ENCODE measurements at regions not wholly inside any gene's neighbourhood (a gene's known extent, or its start where the extent isn't known, plus 50 kb on each side); places are given as distances from the start of the nearest gene placed in this dataset.

GRCh38 chr7:131904760-131905327, 348.4 kb upstream of the PODXL start:
- Histone ChIP-seq H4K20me1 (ENCODE audit: insufficient read depth, low read length) (no peaks in the 10 kb centered on the region), H3K9me3 (ENCODE audit: insufficient read depth, low read depth, low read length) (peaks cover 3% of the 10 kb centered on the region), H3K9ac (ENCODE audit: low read length) (no peak overlapping the region), H3K4me1 (ENCODE audit: insufficient read depth, low read length) (no peaks in the 10 kb centered on the region), H3K4me2 (ENCODE audit: low read length) (no peak overlapping the region), H3K27ac (ENCODE audit: low read depth, low read length) (no peak overlapping the region), H3K4me3 (ENCODE audit: insufficient read depth, low read depth, low read length) (no peak overlapping the region), H3K36me3 (ENCODE audit: insufficient read depth, low read length) (no peaks in the 10 kb centered on the region), H2AFZ (ENCODE audit: low read depth, low read length) (no peak overlapping the region), H3K79me2 (ENCODE audit: insufficient read depth, low read length) (no peaks in the 10 kb centered on the region), H3K27me3 (ENCODE audit: insufficient read depth, low read length) (peaks cover 5% of the 10 kb centered on the region)
- H3K4me3 Mint-ChIP-seq (ENCODE audit: unreplicated experiment): no peak overlapping the region
- H3K27me3 Mint-ChIP-seq (ENCODE audit: low read depth, unreplicated experiment): peaks cover 55% of the 10 kb centered on the region
- TF ChIP-seq CTCF (IDR thresholded peaks at IDR 0.05; ENCODE audit: insufficient read depth, low read depth, low read length) (no peak), EZH2 (IDR thresholded peaks at IDR 0.05; ENCODE audit: insufficient read depth, low read length) (no peak)
- H3K36me3 Mint-ChIP-seq (ENCODE audit: low read depth, unreplicated experiment): peaks cover 4% of the 10 kb centered on the region
- FAIRE-seq (no peak), DNase-seq (ENCODE audit: low read depth) (no peak)
- no peak overlapping the region for H3K27ac Mint-ChIP-seq (ENCODE audit: unreplicated experiment)
- H3K4me1 Mint-ChIP-seq (ENCODE audit: low read depth, unreplicated experiment): no peaks in the 10 kb centered on the region
- peaks cover 10% of the 10 kb centered on the region for H3K9me3 Mint-ChIP-seq (ENCODE audit: unreplicated experiment)

- Histone ChIP-seq H3K9ac (ENCODE audit: low read length) (no peak overlapping the region), H2AFZ (ENCODE audit: low read depth, low read length) (no peak overlapping the region), H3K27me3 (ENCODE audit: insufficient read depth, low read length) (peaks cover 2% of the 10 kb centered on the region), H3K79me2 (ENCODE audit: insufficient read depth, low read length) (no peaks in the 10 kb centered on the region), H3K36me3 (ENCODE audit: insufficient read depth, low read length) (no peaks in the 10 kb centered on the region), H3K9me3 (ENCODE audit: insufficient read depth, low read depth, low read length) (peaks cover 3% of the 10 kb centered on the region), H4K20me1 (ENCODE audit: insufficient read depth, low read length) (no peaks in the 10 kb centered on the region), H3K4me1 (ENCODE audit: insufficient read depth, low read length) (peaks cover 8% of the 10 kb centered on the region), H3K27ac (ENCODE audit: low read depth, low read length) (no peak overlapping the region), H3K4me2 (ENCODE audit: low read length) (no peak overlapping the region), H3K4me3 (ENCODE audit: insufficient read depth, low read depth, low read length) (no peak overlapping the region)
- Mint-ChIP-seq H3K27ac (ENCODE audit: unreplicated experiment) (no peak overlapping the region), H3K27me3 (ENCODE audit: low read depth, unreplicated experiment) (peaks cover 48% of the 10 kb centered on the region), H3K4me1 (ENCODE audit: low read depth, unreplicated experiment) (no peaks in the 10 kb centered on the region), H3K36me3 (ENCODE audit: low read depth, unreplicated experiment) (peaks cover 5% of the 10 kb centered on the region), H3K9me3 (ENCODE audit: unreplicated experiment) (peaks cover 11% of the 10 kb centered on the region), H3K4me3 (ENCODE audit: unreplicated experiment) (no peak overlapping the region)
- no peak for FAIRE-seq
- DNase-seq (ENCODE audit: low read depth): no peak
- TF ChIP-seq EZH2 (IDR thresholded peaks at IDR 0.05; ENCODE audit: insufficient read depth, low read length) (no peak), CTCF (IDR thresholded peaks at IDR 0.05; ENCODE audit: insufficient read depth, low read depth, low read length) (no peak)
Observed at GRCh38 chr7:131903315-131903714, 346.9 kb upstream of the PODXL start.

- Mint-ChIP-seq H3K36me3 (ENCODE audit: low read depth, unreplicated experiment) (peaks cover 5% of the 10 kb centered on the region), H3K4me1 (ENCODE audit: low read depth, unreplicated experiment) (peaks cover 10% of the 10 kb centered on the region), H3K4me3 (ENCODE audit: unreplicated experiment) (no peak overlapping the region), H3K27ac (ENCODE audit: unreplicated experiment) (no peak overlapping the region), H3K27me3 (ENCODE audit: low read depth, unreplicated experiment) (peaks cover 23% of the 10 kb centered on the region), H3K9me3 (ENCODE audit: unreplicated experiment) (peaks cover 2% of the 10 kb centered on the region)
- H3K9ac ChIP-seq (ENCODE audit: low read length): no peak overlapping the region
- H2AFZ ChIP-seq (ENCODE audit: low read depth, low read length): no peak overlapping the region
- H3K9me3 ChIP-seq (ENCODE audit: insufficient read depth, low read depth, low read length): peaks cover 3% of the 10 kb centered on the region
- H3K27me3 ChIP-seq (ENCODE audit: insufficient read depth, low read length): no peaks in the 10 kb centered on the region
- no peak overlapping the region for H3K4me2 ChIP-seq (ENCODE audit: low read length)
- no peaks in the 10 kb centered on the region for H3K79me2 ChIP-seq (ENCODE audit: insufficient read depth, low read length)
- FAIRE-seq: no peak
- TF ChIP-seq CTCF (IDR thresholded peaks at IDR 0.05; ENCODE audit: insufficient read depth, low read depth, low read length): no peak
- TF ChIP-seq EZH2 (IDR thresholded peaks at IDR 0.05; ENCODE audit: insufficient read depth, low read length): no peak
- no peak overlapping the region for H3K4me3 ChIP-seq (ENCODE audit: insufficient read depth, low read depth, low read length)
- peaks cover 33% of the 10 kb centered on the region for H3K4me1 ChIP-seq (ENCODE audit: insufficient read depth, low read length)
- H3K36me3 ChIP-seq (ENCODE audit: insufficient read depth, low read length): no peaks in the 10 kb centered on the region
- no peak overlapping the region for H3K27ac ChIP-seq (ENCODE audit: low read depth, low read length)
- no peak for DNase-seq (ENCODE audit: low read depth)
- no peaks in the 10 kb centered on the region for H4K20me1 ChIP-seq (ENCODE audit: insufficient read depth, low read length)
Observed at GRCh38 chr7:131900785-131901287, 344.4 kb upstream of the PODXL start.

All from astrocyte (in vitro differentiated cells and primary cell).